Effector CD4-positive, alpha-beta T cell (primary cell): ENCODE measurements at regions not wholly inside any gene's neighbourhood (a gene's known extent, or its start where the extent isn't known, plus 50 kb on each side); places are given as distances from the start of the nearest gene placed in this dataset.
"Not testable (repeated sequence)": the region's sequence is repeated elsewhere in the genome, so short reads cannot be mapped to it uniquely, and the experiment has no call there.

Source experiments
- DNase-seq: peaks from one replicate; pipeline ENCODE4 v3.0.0-alpha.2; 2020

GRCh38 chr12:127130506-127131124, 1136.4 kb upstream of the TMEM132C start:
- no peak for DNase-seq

DNA sequence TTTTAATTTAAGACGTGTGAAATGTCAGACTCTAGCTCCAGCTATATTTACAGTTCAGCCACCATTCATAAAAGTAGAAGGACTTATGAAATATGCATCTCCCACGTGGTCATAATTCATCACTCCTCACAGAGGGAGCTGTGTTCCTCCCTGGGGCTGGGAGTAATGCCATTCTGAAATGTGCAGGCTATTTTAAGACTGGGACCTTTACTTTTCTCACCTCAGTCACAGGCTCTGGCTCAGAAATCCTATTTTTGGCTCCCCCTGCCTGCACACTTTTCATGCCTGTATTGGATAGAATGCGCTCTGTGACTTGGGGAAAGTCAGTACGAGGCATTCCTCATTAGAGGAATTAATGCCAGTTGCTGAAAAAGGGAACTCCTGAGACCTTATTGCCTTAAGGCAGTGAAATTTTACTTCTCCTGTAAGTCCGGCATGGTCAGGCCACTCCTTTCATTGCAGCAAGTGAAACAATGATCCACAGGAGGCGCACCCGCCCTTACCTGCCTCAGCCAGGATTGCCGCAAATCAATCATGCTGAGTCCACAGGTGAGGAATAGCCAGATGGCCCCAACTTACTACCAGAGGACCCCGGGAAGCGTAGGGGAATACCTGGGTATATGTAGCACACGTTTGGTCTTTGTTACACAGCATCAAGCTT, 1133.2 kb upstream of the TMEM132C start:
- no peak for DNase-seq

- not testable (repeated sequence) for DNase-seq
Observed at GRCh38 chr12:127140864-127141484, 1126.0 kb upstream of the TMEM132C start.

DNA sequence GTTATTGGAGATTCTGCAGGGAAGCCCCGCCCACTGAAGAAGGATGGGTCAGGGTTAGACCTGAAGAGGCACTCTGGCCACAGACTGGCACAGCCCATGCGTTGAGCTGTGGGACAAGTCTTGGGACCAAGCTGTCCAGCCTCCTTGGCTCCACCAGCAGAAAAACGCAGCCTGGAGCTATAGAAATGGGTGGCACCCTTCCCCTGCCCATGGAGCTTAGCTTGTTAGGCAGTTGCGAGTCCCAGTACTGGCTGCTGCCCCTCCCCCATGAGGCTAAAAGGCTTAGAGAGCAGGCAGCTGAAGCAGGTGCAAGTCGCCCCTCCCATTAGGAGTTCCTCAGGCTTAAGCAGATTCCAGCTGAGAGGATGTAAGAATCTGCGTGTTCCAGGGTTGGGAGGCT, 1124.0 kb upstream of the TMEM132C start:
- no peak for DNase-seq

GRCh38 chr12:127144770-127145169, 1122.2 kb upstream of the TMEM132C start:
- DNase-seq = no peak

DNA sequence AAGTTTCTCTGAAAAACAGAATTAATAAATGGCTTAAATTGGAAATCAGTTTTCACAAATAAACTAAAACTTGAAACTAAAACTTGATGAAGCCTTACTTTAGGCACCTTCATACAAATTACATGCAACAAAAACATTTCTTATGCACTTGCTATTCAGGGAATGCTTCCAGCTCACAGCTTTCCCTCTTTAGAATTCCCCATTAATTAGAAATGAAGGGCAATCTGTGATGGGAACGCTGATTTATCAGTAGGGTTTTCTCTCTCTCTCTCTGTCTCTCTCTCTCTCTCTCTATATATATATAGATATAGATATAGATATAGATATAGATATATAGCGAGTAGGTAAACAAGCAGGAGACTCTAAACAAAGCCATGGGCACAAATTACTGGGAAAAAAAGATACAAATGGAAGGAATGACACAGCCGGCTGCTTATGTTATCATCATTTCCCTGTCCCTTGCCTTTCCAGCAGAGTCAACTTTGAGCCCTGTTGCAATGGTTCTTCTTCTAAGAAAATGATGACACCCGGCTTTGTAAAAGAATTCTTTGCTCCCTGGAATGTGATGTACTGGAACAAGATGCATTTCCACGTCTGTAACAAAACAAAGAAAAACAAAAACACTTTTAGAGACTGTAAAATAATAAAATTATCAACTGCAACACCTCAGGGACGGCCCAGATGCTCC, 1121.6 kb upstream of the TMEM132C start:
- DNase-seq = no peak

- DNase-seq = peak; percentile 24
Observed at GRCh38 chr12:127145929-127146789, 1120.8 kb upstream of the TMEM132C start.

GRCh38 chr12:127146991-127147718, 1119.8 kb upstream of the TMEM132C start:
- no peak for DNase-seq

- DNase-seq = no peak
Observed at GRCh38 chr12:127147724-127148123, 1119.2 kb upstream of the TMEM132C start.

GRCh38 chr12:127148318-127148717, 1118.7 kb upstream of the TMEM132C start:
- no peak for DNase-seq

- DNase-seq = no peak
Observed at GRCh38 chr12:127149226-127149964, 1117.6 kb upstream of the TMEM132C start.

DNA sequence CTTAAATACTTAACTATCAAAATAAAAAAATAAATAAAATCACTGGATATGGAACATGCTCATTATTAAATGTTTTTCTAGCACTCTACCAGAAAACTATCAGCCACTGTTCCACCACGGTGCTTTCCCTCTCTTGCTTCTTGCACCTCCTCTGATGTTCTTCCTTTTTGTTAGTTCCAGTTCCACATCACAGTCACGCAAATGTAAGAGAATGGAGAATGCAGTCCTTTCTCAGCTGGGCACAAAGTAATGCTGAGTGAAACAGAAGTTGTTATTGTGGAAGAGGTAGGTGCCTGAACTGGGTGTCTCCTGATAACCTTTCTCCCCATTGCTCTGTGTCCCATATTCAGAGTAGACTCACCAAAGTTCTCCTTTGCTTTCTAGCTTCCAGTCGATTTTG, 1116.9 kb upstream of the TMEM132C start:
- DNase-seq = no peak

DNA sequence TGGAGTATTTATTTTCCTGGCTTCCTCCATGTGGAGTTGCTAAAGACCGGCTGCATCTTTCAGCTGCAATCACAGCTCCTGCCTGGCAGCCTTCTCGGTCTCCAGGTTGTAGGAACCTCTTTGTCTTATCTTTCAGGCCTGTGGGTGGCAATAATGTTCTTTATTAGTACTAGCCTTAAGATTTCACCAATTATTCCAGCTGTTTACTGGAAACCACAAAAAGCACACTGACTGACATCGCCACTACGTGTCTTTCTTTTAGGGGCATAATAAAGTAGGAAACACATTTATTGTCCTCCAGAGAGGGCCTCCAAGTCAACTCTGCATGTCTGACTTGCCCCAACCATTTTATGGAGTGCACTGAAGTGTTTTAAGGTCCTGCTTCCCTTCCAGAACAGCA, 1116.5 kb upstream of the TMEM132C start:
- no peak for DNase-seq

- DNase-seq = no peak
Observed at GRCh38 chr12:127150956-127151355, 1116.0 kb upstream of the TMEM132C start.

DNA sequence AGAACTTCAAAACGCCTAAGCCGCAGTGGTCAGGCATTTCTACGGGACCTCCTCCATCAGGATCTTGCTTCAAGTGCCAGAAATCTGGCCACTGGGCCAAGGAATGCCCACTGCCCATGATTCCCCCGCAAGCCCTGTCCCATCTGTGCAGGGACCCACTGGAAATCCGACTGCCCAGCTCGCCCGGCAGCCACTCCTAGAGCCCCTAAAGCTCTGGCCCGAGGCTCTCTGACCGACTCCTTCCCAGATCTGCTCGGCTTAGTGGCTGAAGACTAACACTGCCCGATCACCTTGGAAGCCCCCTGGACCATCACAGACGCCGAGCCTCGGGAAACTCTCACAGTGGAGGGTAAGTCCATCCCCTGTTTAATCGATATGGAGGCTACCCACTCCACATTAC, 1113.0 kb upstream of the TMEM132C start:
- no peak for DNase-seq

DNA sequence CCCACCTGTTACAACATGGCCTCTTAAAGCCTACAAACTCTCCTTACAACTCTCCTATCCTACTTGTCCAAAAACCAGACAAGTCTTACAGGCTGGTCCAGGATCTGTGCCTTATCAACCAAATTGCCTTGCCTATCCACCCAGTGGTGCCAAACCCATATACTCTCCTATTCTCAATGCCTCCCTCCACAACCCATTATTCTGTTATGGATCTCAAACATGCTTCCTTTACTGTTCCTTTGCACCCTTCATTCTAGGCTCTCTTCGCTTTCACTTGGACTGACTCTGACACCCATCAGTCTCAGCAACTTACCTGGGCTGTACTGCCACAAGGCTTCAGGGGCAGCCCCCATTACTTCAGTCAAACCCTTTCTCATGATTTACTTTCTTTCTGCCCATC, 1112.1 kb upstream of the TMEM132C start:
- not testable (repeated sequence) for DNase-seq

DNA sequence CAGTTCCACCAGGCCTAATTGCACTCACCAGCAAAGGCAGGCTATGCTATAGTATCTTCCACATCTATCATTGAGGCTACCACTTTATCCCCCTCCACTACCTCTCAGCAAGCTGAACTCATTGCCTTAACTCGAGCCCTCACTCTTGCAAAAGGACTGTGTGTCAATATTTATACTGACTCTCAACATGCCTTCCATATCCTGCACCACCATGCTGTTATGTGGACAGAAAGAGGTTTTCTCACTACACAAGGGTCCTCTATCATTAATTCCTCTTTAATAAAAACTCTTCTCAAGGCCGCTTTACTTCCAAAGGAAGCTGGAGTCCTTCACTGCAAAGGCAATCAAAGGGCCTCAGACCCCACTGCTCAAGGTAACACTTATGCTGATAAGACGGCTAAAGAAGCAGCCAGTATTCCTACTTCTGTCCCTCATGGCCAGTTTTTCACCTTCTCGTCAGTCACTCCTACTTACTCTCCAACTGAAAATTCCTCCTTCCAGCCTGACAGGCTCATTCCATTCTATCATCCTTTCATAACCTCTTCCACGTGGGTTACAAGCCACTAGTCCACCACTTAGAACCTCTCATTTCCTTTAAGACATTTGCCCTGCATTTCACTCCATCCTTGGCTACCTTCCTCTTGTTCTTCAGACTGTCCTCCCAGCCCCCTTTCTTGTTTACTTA, 1110.9 kb upstream of the TMEM132C start:
- not testable (repeated sequence) for DNase-seq

DNA sequence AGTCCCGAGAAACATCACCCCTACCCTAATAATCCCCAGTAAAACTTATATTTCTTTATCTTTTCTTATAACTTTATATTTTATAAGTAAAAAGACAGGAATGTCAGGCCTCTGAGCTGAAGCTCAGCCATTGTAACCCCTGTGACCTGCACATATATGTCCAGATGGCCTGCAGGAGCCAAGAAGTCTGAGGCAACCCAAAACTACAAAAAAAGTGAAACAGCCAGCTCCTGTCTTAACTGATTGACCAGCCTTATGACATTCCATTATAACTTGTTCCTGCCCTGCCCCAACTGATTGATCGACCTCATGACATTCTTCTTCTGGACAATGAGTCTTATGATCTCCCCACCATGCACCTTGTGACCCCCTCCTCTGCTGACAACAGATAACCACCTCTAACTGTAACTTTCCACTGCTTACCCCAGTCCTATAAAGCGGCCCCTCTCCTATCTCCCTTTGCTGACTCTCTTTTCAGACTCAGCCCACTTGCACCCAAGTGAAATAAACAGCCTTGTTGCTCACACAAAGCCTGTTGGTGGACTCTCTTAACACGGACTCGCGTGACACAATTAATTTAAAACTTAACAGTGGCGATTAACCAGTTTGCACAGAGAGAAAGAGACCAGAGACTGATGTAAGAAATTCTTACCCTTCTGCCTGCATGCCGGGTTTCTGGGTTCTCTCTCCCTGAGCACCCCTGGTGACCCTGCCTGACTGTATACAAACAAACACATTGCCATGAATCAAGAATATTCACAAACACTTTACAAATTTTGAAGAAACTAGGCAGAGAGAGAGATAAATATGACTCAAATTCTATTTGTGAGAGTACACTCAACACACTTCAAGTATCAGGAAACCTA, 1109.2 kb upstream of the TMEM132C start:
- not testable (repeated sequence) for DNase-seq

- DNase-seq = no peak
Observed at GRCh38 chr12:127158385-127159061, 1108.4 kb upstream of the TMEM132C start.
